H9 (cell line): ENCODE measurements at regions not wholly inside any gene's neighbourhood (a gene's known extent, or its start where the extent isn't known, plus 50 kb on each side); places are given as distances from the start of the nearest gene placed in this dataset.

Experiments used
- DNase-seq: peaks from one replicate; pipeline ENCODE4 v3.0.0-alpha.2; 2017
- H2AFZ ChIP-seq: one replicate; pipeline ENCODE4 v1.6.1; 2013; ENCODE audit warnings: mild to moderate bottlenecking, low read length, control low read depth, moderate library complexity
- H2AK5ac ChIP-seq: 2 replicates; pipeline ENCODE4 v1.6.1; 2013; ENCODE audit warnings: low read length, control low read depth, mixed read lengths; ENCODE audit not compliant: insufficient read length
- H2BK120ac ChIP-seq: one replicate; pipeline ENCODE4 v1.6.1; 2013; ENCODE audit warnings: low read depth, mild to moderate bottlenecking, low read length, control low read depth, inconsistent platforms; ENCODE audit not compliant: poor library complexity, severe bottlenecking
- H2BK12ac ChIP-seq: 2 replicates; pipeline ENCODE4 v1.6.1; 2013; ENCODE audit warnings: low read length, control low read depth, mixed read lengths, low read depth; ENCODE audit not compliant: insufficient read length
- H2BK15ac ChIP-seq: 2 replicates; pipeline ENCODE4 v1.6.1; 2013; ENCODE audit warnings: low read depth, low read length, control low read depth
- H2BK20ac ChIP-seq: one replicate; pipeline ENCODE4 v1.6.1; 2013; ENCODE audit warnings: low read depth, mild to moderate bottlenecking, low read length, control low read depth, inconsistent platforms; ENCODE audit not compliant: poor library complexity, severe bottlenecking
- H2BK5ac ChIP-seq: 2 replicates; pipeline ENCODE4 v1.6.1; 2013; ENCODE audit warnings: low read length, control low read depth, mixed read lengths; ENCODE audit not compliant: insufficient read length
- H3K14ac ChIP-seq: 2 replicates; pipeline ENCODE4 v1.6.1; 2013; ENCODE audit warnings: low read length, control low read depth; ENCODE audit not compliant: insufficient read depth
- H3K18ac ChIP-seq: 2 replicates; pipeline ENCODE4 v1.6.1; 2013; ENCODE audit warnings: low read depth, mild to moderate bottlenecking, mixed read lengths, low read length, control low read depth; ENCODE audit not compliant: insufficient read length
- H3K23ac ChIP-seq: 2 replicates; pipeline ENCODE4 v1.6.1; 2013; ENCODE audit warnings: low read length, control low read depth, mixed read lengths, low read depth; ENCODE audit not compliant: insufficient read length
- H3K23me2 ChIP-seq: 2 replicates; pipeline ENCODE4 v1.6.1; 2013; ENCODE audit warnings: low read depth, mild to moderate bottlenecking, mixed read lengths, low read length, control low read depth; ENCODE audit not compliant: insufficient read length, poor library complexity, severe bottlenecking
- H3K27ac ChIP-seq: 2 replicates; pipeline ENCODE4 v1.5.1; 2013; ENCODE audit warnings: low read length, control low read depth, mixed read lengths, low read depth; ENCODE audit not compliant: insufficient read length
- H3K27me3 ChIP-seq: 2 replicates; pipeline ENCODE4 v1.6.1; 2013; ENCODE audit warnings: low read length, control low read depth, inconsistent platforms; ENCODE audit not compliant: insufficient read depth
- H3K4ac ChIP-seq: 2 replicates; pipeline ENCODE4 v1.6.1; 2013; ENCODE audit warnings: low read depth, mild to moderate bottlenecking, control low read depth, inconsistent platforms, low read length, moderate library complexity
- H3K4me1 ChIP-seq: 2 replicates; pipeline ENCODE4 v1.6.1; 2013; ENCODE audit warnings: low read length, control low read depth, inconsistent platforms; ENCODE audit not compliant: insufficient read depth
- H3K4me2 ChIP-seq: 2 replicates; pipeline ENCODE4 v1.6.1; 2013; ENCODE audit warnings: low read length, control low read depth, mixed read lengths; ENCODE audit not compliant: insufficient read length, insufficient read depth
- H3K56ac ChIP-seq: 2 replicates; pipeline ENCODE4 v1.6.1; 2013; ENCODE audit warnings: low read depth, mild to moderate bottlenecking, mixed read lengths, low read length, control low read depth; ENCODE audit not compliant: insufficient read length
- H3K79me1 ChIP-seq: 2 replicates; pipeline ENCODE4 v1.6.1; 2013; ENCODE audit warnings: low read depth, mild to moderate bottlenecking, moderate library complexity, low read length, control low read depth, inconsistent platforms; ENCODE audit not compliant: insufficient read depth, poor library complexity, severe bottlenecking
- H3K79me2 ChIP-seq: 2 replicates; pipeline ENCODE4 v1.6.1; 2013; ENCODE audit warnings: low read length, control low read depth, inconsistent platforms; ENCODE audit not compliant: insufficient read depth
- H3K9ac ChIP-seq: 2 replicates; pipeline ENCODE4 v1.6.1; 2013; ENCODE audit warnings: low read length, control low read depth, mixed read lengths; ENCODE audit not compliant: insufficient read length; ENCODE audit errors: extremely low read depth
- H3K9me3 ChIP-seq: one replicate; pipeline ENCODE4 v1.6.1; 2013; ENCODE audit warnings: low read depth, low read length, inconsistent platforms; ENCODE audit not compliant: control insufficient read depth
- H3T11ph ChIP-seq: one replicate; pipeline ENCODE4 v1.6.1; 2013; ENCODE audit warnings: mild to moderate bottlenecking, low read length, control low read depth, inconsistent platforms
- H4K20me1 ChIP-seq: one replicate; pipeline ENCODE4 v1.6.1; 2013; ENCODE audit not compliant: control insufficient read depth, insufficient read length, insufficient read depth
- H4K5ac ChIP-seq: 2 replicates; pipeline ENCODE4 v1.6.1; 2013; ENCODE audit warnings: low read depth, mild to moderate bottlenecking, mixed read lengths, low read length, control low read depth; ENCODE audit not compliant: insufficient read length
- H4K8ac ChIP-seq: replicated peaks from 2 replicates; pipeline ENCODE4 v1.6.1; 2013; ENCODE audit warnings: low read length, control low read depth, mixed read lengths, low read depth; ENCODE audit not compliant: insufficient read length
- H4K91ac ChIP-seq: 2 replicates; pipeline ENCODE4 v1.6.1; 2013; ENCODE audit warnings: low read depth, mild to moderate bottlenecking, moderate library complexity, mixed read lengths, low read length, control low read depth; ENCODE audit not compliant: insufficient read length
- H3K27ac Mint-ChIP-seq, 3 experiments: 2 replicates in 2 of 3; 3 replicates in 1 of 3; pipeline ENCODE4 v1.8.0; 2020 to 2021; ENCODE audit warnings: mixed read lengths in 3 of 3, mild to moderate bottlenecking in 1 of 3, moderate library complexity in 1 of 3
- H3K27me3 Mint-ChIP-seq: 2 replicates; pipeline ENCODE4 v1.8.0; 2021; ENCODE audit warnings: low read depth, mild to moderate bottlenecking, moderate library complexity, mixed read lengths
- H3K36me3 Mint-ChIP-seq, 3 experiments: 2 replicates in 2 of 3; 3 replicates in 1 of 3; pipeline ENCODE4 v1.8.0; 2020 to 2021; ENCODE audit warnings: low read depth in 3 of 3, mixed read lengths in 3 of 3; ENCODE audit not compliant: insufficient read depth in 1 of 3
- H3K4me1 Mint-ChIP-seq, 2 experiments: 2 replicates each; pipeline ENCODE4 v1.8.0; 2020; ENCODE audit warnings: mixed read lengths in 2 of 2
- H3K4me3 Mint-ChIP-seq, 2 experiments: 2 replicates in 1 of 2; 3 replicates in 1 of 2; pipeline ENCODE4 v1.8.0; 2020 to 2021; ENCODE audit warnings: mild to moderate bottlenecking in 2 of 2, mixed read lengths in 2 of 2, moderate library complexity in 1 of 2
- H3K9me3 Mint-ChIP-seq, 2 experiments: 2 replicates in 1 of 2; 3 replicates in 1 of 2; pipeline ENCODE4 v1.8.0; 2020; ENCODE audit warnings: mild to moderate bottlenecking in 2 of 2, mixed read lengths in 2 of 2, moderate library complexity in 1 of 2
- CTCF ChIP-seq: fragments of 200-600 bp; sonication (generic); conservative IDR thresholded peaks from 3 replicates; pipeline ENCODE4 v1.8.0; 2021; ENCODE audit warnings: antibody characterized with exemption, mild to moderate bottlenecking
- WGBS: extraction: QIAGEN DNeasy Blood & Tissue Kit; methylation state at CpG from one replicate; pipeline ENCODE4 v1.1.7; 2013; ENCODE audit warnings: missing lambda C conversion rate, low lambda C conversion rate, mixed read lengths; ENCODE audit not compliant: insufficient read length; ENCODE audit errors: extremely low coverage; 5-methylcytosine and 5-hydroxymethylcytosine counted together

- no CpG with 5 or more reads among the region's 6 CpGs for WGBS
- Histone ChIP-seq H2BK20ac (no peak overlapping the region), H3K23ac (no peak overlapping the region), H2BK5ac (no peak overlapping the region), H3K79me2 (no peaks in the 10 kb centered on the region), H3K23me2 (no peaks in the 10 kb centered on the region), H3K27me3 (no peaks in the 10 kb centered on the region), H2BK15ac (no peak overlapping the region), H2BK12ac (no peak overlapping the region), H3K4me1 (no peaks in the 10 kb centered on the region), H4K91ac (no peak overlapping the region), H3K18ac (no peak overlapping the region), H3K79me1 (no peaks in the 10 kb centered on the region), H4K5ac (no peak overlapping the region), H4K20me1 (no peaks in the 10 kb centered on the region), H2AK5ac (no peak overlapping the region), H3K4me2 (no peak overlapping the region), H3K4ac (no peak overlapping the region), H3T11ph (no peak overlapping the region), H3K27ac (no peak overlapping the region), H3K14ac (no peak overlapping the region), H3K9me3 (no peaks in the 10 kb centered on the region), H3K9ac (no peak overlapping the region), H4K8ac (no peak overlapping the region), H3K56ac (no peak overlapping the region), H2BK120ac (no peak overlapping the region), H2AFZ (no peak overlapping the region)
- Mint-ChIP-seq H3K9me3 (no peaks in the 10 kb centered on the region), H3K4me3 (no peak overlapping the region), H3K27ac (no peak overlapping the region), H3K36me3 (no peaks in the 10 kb centered on the region), H3K4me1 (peaks cover 4 to 10% of the 10 kb centered on the region in 2 experiments; a peak in 3 of 4 replicates), H3K27me3 (no peaks in the 10 kb centered on the region)
- DNase-seq = no peak
- TF ChIP-seq CTCF = no peak
Measured at GRCh38 chr17:64741038-64741641, 79.0 kb upstream of the SMURF2 start.
